NCI-H2196 (cell line): ENCODE measurements at regions not wholly inside any gene's neighbourhood (a gene's known extent, or its start where the extent isn't known, plus 50 kb on each side); places are given as distances from the start of the nearest gene placed in this dataset.
"Not testable (repeated sequence)": the region's sequence is repeated elsewhere in the genome, so short reads cannot be mapped to it uniquely, and the experiment has no call there.

Experiments
- DNase-seq: peaks from one replicate; lab custom pipeline; 2025; ENCODE audit not compliant: unreplicated experiment; lab: John Stamatoyannopoulos, UW

GRCh38 chr17:70984873-70985272 is 815.5 kb downstream of the KCNJ2 start:
- no peak for DNase-seq

GRCh38 chr17:70987867-70988340 is 818.6 kb downstream of the KCNJ2 start:
- DNase-seq, result no peak

GRCh38 chr17:70988622-70989021 is 819.3 kb downstream of the KCNJ2 start:
- no peak for DNase-seq

- DNase-seq, result no peak
Measured at GRCh38 chr17:70989280-70989679, 819.9 kb downstream of the KCNJ2 start.

DNA sequence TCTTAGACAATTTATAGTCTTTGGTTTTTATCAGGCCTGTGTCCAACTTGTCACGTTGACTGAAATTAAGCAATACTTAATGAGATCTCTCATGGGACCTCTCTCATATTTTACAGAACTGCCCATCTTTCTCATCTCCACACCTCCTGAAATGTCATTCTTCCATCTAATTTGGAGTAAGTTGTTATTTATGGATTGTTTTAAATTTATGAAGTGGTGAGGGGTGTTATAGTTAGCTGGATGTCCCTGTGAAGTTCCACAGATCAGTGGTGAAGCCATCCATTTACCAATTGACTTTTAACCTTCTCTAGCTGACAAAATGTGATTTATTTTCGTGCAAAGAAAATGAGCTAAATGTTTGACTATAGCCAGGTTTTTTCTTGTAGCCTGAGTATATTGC is 824.9 kb downstream of the KCNJ2 start:
- no peak for DNase-seq

DNA sequence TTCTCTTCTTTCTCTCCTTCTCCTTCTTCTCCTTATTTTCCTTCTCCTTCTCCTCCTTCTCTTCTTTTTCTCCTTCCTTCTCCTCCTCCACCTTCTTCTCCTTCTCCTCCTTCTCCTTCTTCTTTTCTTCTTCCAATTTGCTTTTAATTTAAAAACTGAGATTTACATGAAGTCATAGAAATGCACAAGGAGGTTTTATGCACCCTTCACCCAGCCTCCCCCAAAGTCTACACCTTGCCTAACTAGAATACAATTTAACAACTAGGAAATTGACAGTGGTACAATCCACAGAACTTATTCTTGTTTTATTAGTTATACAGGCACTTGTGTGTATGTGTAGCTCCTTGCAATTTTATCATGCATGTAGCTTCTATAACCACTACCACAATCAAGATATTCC is 826.7 kb downstream of the KCNJ2 start:
- no peak for DNase-seq

GRCh38 chr17:71003736-71004135 is 834.4 kb downstream of the KCNJ2 start:
- DNase-seq, result no peak

DNA sequence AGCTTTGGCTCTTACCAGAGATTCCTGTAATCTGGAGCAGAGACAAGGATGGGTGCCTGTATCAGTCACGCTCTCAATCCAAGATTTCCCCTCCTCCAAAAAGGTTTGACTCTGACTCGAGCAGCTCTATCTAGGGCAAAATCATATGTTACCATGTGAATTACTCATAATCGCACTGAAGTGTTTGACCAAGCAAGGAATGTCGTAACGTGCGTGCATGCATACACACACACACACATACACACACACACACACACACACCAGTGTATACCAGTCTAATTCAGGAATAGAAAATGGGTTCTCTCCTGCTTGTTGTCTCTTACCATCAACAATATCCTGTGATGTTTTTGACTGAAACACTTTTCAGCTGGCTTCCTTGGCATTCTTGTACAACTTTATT is 835.1 kb downstream of the KCNJ2 start:
- no peak for DNase-seq

DNA sequence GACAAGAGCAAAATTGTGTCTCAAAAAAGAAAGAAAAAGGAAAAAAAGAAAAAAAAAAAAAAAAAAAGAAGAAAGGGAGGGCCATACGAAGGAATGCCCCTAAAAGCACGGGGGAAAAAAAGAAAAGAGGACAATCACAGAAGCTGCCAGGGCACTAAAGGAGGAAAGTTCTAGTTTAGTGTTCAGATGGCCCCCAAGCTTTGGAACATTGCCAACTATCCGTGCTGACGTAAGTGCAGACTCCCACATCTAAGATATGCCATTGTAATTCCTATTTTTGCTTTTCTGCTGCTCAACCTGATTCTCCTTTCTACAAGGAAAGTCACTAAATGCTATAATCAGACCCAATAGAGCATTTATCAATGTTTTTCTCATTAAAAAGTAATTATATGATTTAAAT is 842.1 kb downstream of the KCNJ2 start:
- no peak for DNase-seq

DNA sequence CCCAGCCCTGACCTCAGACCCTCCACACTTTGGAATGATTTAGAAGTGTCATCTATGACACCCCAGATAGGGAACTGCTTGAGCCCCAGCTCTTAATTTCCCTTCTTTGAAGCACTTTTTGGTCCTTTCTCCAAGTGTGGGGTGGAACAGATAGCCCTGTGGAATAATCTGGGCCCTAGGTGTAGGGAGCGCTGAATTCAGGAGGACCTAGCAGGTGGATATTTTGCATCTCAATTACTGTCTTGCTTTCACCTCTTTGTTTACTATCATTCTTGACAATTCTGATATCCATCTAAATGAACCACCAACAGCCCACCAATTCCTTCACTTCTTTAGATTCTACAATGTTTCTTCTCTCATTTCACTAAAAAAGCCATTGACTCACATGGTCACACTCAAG is 850.4 kb downstream of the KCNJ2 start:
- no peak for DNase-seq

DNA sequence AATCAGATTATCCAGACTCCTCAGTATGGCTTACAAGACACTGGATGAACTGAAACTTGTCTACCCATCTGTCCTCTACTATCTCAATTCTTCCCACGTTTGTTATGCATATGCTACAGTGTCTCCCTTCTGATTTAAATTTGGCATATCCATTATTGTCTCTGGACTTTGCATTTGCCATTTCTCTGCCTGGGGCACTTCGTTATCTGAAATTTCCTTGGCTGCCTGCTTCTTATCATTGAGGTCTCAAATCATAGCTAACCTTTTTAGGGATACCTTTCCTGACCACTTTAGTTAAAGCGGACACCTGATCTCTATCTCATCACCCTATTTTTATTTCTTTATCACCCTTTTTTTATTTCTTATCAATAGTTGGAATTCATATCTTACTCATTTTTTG is 853.4 kb downstream of the KCNJ2 start:
- DNase-seq, result no peak

DNA sequence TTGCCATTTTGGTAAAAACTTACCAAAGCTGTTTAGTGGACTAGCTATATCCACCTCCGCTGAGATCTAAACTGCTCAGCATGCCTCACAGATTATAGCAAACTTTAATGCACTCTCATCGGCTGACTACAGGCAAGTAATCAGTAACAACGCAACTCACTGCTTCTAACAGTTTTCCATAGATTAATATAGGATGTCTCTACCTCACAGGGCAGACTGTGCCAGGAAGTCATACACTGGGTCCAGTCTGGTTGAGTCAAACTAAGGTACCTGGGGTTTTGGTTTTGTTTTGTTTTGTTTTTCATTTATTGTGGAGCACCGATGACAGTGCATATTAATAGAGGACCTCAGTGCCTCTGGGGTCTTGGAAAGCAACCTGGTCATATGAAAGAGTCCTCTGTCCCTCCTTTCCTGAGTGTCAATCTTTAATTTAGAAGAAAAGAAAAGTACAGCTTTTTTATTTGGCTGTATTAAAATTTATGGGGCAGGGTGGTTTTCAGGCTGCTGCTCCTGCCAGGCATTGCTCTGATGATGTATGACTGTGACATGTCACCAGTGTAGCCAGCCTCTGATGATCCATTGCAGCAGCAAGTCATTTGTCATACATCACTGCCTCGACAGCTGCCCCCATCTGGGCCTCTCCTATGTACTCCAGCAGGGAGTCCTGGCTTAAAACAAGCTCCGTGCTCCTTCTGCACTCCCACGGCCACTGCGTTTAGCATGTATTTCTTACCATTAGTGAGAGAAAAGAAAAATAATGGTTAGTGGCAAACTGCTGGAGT is 854.1 kb downstream of the KCNJ2 start:
- DNase-seq, result no peak

- DNase-seq, result no peak
Measured at GRCh38 chr17:71024172-71024571, 854.8 kb downstream of the KCNJ2 start.

DNA sequence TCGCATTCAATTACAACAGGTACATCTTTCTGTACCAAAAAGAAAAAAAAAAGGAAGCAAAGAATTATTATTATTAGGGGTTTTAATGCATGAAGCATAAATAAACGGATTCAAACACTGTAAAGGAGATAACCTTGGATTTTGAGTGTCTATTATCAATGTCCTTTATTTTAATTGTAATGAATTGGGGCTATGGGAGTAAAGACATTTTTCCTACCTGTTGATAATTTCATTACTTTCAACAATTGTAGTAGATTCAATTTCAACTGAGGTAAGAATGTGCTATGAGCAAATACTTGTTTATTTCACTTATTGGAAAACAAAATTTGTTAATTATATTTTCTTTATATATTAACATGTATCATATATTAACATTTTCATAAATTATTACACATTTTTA is 855.6 kb downstream of the KCNJ2 start:
- no peak for DNase-seq

GRCh38 chr17:71029246-71029645 is 859.9 kb downstream of the KCNJ2 start:
- no peak for DNase-seq

GRCh38 chr17:71031286-71031685 is 862.0 kb downstream of the KCNJ2 start:
- not testable (repeated sequence) for DNase-seq

- no peak for DNase-seq
Measured at GRCh38 chr17:71032746-71033273, 863.5 kb downstream of the KCNJ2 start.

GRCh38 chr17:71033336-71033735 is 864.0 kb downstream of the KCNJ2 start:
- no peak for DNase-seq

GRCh38 chr17:71035226-71035625 is 865.9 kb downstream of the KCNJ2 start:
- DNase-seq, result no peak

DNA sequence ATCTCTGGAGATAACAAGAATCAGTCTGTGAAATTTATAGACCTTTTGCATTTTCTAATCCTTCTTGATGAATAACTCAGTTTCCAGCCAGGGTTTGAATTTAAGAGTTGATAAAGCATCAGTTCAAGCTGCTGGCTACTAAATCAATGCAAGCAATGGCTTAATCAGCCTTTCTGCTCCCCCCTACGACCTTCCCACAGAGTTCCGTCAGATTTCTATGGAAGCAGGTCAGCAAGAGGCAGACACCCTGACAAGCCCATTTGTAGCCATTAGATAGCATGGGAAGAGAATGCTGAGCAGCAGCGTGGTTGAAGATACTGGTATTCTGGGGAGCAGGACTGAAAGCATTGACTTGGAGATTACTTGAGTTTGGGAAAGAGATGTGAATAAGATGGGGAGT is 868.1 kb downstream of the KCNJ2 start:
- DNase-seq, result no peak

DNA sequence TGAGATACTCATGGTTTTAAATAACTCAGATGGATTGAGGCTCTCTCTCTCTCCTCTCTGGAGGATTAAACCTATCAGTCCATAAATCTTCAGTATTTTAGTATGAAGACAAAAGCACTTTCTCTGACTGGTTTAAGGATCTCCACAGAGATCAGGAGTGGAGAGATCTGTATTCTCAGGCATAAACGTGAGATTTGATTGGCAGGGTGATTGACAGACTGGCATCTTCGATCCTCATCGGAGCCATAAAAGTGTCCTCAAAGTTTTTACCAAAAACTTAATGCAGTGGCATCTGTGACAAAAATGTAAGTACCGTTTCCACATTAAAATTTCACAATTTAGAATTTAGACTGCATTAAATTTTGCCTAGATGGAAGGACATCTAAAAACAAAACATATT is 870.1 kb downstream of the KCNJ2 start:
- no peak for DNase-seq

DNA sequence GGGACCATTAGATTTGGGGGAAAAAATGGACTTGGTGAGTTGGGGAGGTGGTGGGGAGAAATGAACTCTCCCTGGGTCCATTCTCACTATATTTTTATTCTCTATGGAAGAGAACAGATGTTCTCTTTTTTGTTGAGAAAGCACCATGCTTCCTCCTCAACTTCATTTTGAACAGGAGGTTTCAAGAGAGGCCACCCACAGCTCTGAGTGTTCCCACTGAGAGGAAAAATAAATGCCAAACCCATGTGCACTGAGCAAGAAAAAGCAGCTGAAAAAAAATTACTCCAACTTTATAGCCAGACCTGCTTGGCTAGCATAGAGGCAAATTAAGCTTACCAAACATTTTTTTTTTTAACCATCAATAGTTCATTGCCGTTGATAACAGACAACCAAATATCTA is 883.6 kb downstream of the KCNJ2 start:
- no peak for DNase-seq

- DNase-seq, result no peak
Measured at GRCh38 chr17:71055128-71055527, 885.8 kb downstream of the KCNJ2 start.
